SK-N-SH treated with all-trans-retinoic acid at 6 μM for 48 hours (cell line): ENCODE measurements at regions not wholly inside any gene's neighbourhood (a gene's known extent, or its start where the extent isn't known, plus 50 kb on each side); places are given as distances from the start of the nearest gene placed in this dataset.

ENCODE experiments used
- ARNTL ChIP-seq: fragments of 450-650 bp; formaldehyde crosslinking; IDR thresholded peaks from 2 replicates; pipeline ENCODE4 v1.5.0; 2020; ENCODE audit warnings: low read depth, mild to moderate bottlenecking, moderate library complexity, borderline replicate concordance
- ISL1 ChIP-seq: fragments of 250-450 bp; sonication (Bioruptor Pico); IDR thresholded peaks from 2 replicates; pipeline ENCODE4 v2.1.2; 2022; ENCODE audit warnings: mild to moderate bottlenecking, moderate library complexity
- OSR1 ChIP-seq: fragments of 250-450 bp; sonication (Bioruptor Pico); IDR thresholded peaks from 2 replicates; pipeline ENCODE4 v1.8.0; 2022; ENCODE audit warnings: moderate library complexity, mild to moderate bottlenecking, inconsistent platforms
- PPARA ChIP-seq: fragments of 250-450 bp; sonication (Bioruptor Pico); IDR thresholded peaks from 2 replicates; pipeline ENCODE4 v1.5.0; 2020; ENCODE audit warnings: mild to moderate bottlenecking, borderline replicate concordance
- RARB ChIP-seq: fragments of 250-450 bp; sonication (Bioruptor Pico); IDR thresholded peaks from 2 replicates; pipeline ENCODE4 v1.8.0; 2021; ENCODE audit warnings: mild to moderate bottlenecking, moderate library complexity
- TOX ChIP-seq: fragments of 250-450 bp; sonication (Bioruptor Pico); IDR thresholded peaks from 2 replicates; pipeline ENCODE4 v1.8.0; 2021; ENCODE audit warnings: mild to moderate bottlenecking, moderate library complexity, borderline replicate concordance
- ZFP3 ChIP-seq: fragments of 250-450 bp; sonication (Bioruptor Pico); IDR thresholded peaks from 2 replicates; pipeline ENCODE4 v1.5.0; 2020; ENCODE audit warnings: mild to moderate bottlenecking, moderate library complexity
- ZNF8 ChIP-seq: fragments of 450-650 bp; formaldehyde crosslinking; IDR thresholded peaks from 2 replicates; pipeline ENCODE4 v1.5.0; 2020; ENCODE audit warnings: mild to moderate bottlenecking, moderate library complexity
- TF ChIP-seq, protein P1 (sequence below): fragments of 250-450 bp; sonication (Bioruptor Pico); IDR thresholded peaks from 2 replicates; pipeline ENCODE4 v1.8.0; 2020; ENCODE audit warnings: mild to moderate bottlenecking, moderate library complexity, borderline replicate concordance
- TF ChIP-seq, protein P2 (sequence below): fragments of 250-450 bp; sonication (Bioruptor Pico); IDR thresholded peaks from 2 replicates; pipeline ENCODE4 v1.5.1; 2021; ENCODE audit warnings: mild to moderate bottlenecking, moderate library complexity
- TF ChIP-seq, protein P3 (sequence below): fragments of 250-450 bp; sonication (Bioruptor Pico); IDR thresholded peaks from 2 replicates; pipeline ENCODE4 v1.5.1; 2020; ENCODE audit warnings: low read depth, mild to moderate bottlenecking, moderate library complexity

DNA sequence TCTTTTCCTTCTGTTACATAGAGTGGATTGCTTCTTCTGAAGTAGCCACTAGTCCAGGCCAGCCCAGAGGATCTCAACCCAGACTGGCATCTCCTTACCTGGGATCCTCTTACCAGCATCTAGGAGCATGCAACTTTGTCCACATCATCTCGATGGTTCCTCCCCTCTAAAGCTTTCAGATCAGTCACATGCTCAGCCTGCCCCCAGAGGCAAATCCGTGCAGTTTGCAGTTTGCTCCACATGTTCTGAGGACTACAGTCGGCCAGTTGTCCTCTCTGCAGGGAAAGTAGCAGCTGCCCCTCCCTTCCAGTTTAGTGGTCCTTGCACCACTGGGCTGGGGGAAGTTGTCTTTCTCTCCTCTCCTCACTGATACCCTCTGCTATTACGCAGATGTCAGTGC is 259.8 kb upstream of the APCDD1 start:
- TF ChIP-seq, protein P1, sequence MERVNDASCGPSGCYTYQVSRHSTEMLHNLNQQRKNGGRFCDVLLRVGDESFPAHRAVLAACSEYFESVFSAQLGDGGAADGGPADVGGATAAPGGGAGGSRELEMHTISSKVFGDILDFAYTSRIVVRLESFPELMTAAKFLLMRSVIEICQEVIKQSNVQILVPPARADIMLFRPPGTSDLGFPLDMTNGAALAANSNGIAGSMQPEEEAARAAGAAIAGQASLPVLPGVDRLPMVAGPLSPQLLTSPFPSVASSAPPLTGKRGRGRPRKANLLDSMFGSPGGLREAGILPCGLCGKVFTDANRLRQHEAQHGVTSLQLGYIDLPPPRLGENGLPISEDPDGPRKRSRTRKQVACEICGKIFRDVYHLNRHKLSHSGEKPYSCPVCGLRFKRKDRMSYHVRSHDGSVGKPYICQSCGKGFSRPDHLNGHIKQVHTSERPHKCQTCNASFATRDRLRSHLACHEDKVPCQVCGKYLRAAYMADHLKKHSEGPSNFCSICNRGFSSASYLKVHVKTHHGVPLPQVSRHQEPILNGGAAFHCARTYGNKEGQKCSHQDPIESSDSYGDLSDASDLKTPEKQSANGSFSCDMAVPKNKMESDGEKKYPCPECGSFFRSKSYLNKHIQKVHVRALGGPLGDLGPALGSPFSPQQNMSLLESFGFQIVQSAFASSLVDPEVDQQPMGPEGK (CRISPR knock-in tag), result no peak
- TF ChIP-seq ZFP3 (no peak), PPARA (CRISPR knock-in tag) (no peak), TOX (CRISPR knock-in tag) (no peak), ARNTL (CRISPR knock-in tag) (no peak), ISL1 (CRISPR knock-in tag) (no peak), RARB (CRISPR knock-in tag) (no peak), OSR1 (CRISPR knock-in tag) (no peak), ZNF8 (no peak)
- TF ChIP-seq, protein P2, sequence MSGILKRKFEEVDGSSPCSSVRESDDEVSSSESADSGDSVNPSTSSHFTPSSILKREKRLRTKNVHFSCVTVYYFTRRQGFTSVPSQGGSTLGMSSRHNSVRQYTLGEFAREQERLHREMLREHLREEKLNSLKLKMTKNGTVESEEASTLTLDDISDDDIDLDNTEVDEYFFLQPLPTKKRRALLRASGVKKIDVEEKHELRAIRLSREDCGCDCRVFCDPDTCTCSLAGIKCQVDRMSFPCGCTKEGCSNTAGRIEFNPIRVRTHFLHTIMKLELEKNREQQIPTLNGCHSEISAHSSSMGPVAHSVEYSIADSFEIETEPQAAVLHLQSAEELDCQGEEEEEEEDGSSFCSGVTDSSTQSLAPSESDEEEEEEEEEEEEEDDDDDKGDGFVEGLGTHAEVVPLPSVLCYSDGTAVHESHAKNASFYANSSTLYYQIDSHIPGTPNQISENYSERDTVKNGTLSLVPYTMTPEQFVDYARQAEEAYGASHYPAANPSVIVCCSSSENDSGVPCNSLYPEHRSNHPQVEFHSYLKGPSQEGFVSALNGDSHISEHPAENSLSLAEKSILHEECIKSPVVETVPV (CRISPR knock-in tag), result no peak
- TF ChIP-seq, protein P3, sequence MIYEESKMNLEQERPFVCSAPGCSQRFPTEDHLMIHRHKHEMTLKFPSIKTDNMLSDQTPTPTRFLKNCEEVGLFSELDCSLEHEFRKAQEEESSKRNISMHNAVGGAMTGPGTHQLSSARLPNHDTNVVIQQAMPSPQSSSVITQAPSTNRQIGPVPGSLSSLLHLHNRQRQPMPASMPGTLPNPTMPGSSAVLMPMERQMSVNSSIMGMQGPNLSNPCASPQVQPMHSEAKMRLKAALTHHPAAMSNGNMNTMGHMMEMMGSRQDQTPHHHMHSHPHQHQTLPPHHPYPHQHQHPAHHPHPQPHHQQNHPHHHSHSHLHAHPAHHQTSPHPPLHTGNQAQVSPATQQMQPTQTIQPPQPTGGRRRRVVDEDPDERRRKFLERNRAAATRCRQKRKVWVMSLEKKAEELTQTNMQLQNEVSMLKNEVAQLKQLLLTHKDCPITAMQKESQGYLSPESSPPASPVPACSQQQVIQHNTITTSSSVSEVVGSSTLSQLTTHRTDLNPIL (CRISPR knock-in tag), result no peak
